ENCODE measurements at regions not wholly inside any gene's neighbourhood (a gene's known extent, or its start where the extent isn't known, plus 50 kb on each side); places are given as distances from the start of the nearest gene placed in this dataset.

- peaks cover 0 to 3% (median 0%) of the 10 kb centered on the region in 3 donors for H3K4me1 ChIP-seq (ENCODE audit: control insufficient read depth in 3 of 3, insufficient read depth in 2 of 3, low read depth in 1 of 3, low read length in 2 of 3)
- no peak for FAIRE-seq
- no peaks in the 10 kb centered on the region for H3K36me3 ChIP-seq (ENCODE audit: control insufficient read depth in 3 of 3, insufficient read depth in 2 of 3, low read depth in 1 of 3, low read length in 3 of 3)
- H3K27ac ChIP-seq (ENCODE audit: low read depth in 1 of 3, low read length in 2 of 3), result no peak overlapping the region
- no peak for DNase-seq
- no peak overlapping the region for H3K4me3 ChIP-seq (ENCODE audit: low read depth in 1 of 3, low read length in 3 of 3)
- no peaks in the 10 kb centered on the region for H3K27me3 ChIP-seq (ENCODE audit: control insufficient read depth in 3 of 3, insufficient read depth in 3 of 3, low read length in 3 of 3)
- 82 to 92% (median 89%) methylated on average over 4 of the region's 4 CpGs for WGBS, 3 donors
- no peaks in the 10 kb centered on the region for H3K9me3 ChIP-seq (ENCODE audit: control insufficient read depth in 2 of 2, insufficient read depth in 1 of 2, low read depth in 1 of 2, low read length in 1 of 2)
Observed at GRCh38 chr3:178170698-178171535, 365.3 kb upstream of the KCNMB2 start.

GRCh38 chr3:178172121-178172520, 364.1 kb upstream of the KCNMB2 start:
- H3K27ac ChIP-seq (ENCODE audit: low read depth in 1 of 3, low read length in 2 of 3), result no peak overlapping the region
- H3K27me3 ChIP-seq (ENCODE audit: control insufficient read depth in 3 of 3, insufficient read depth in 3 of 3, low read length in 3 of 3), result no peaks in the 10 kb centered on the region
- no peak for DNase-seq
- H3K4me1 ChIP-seq (ENCODE audit: control insufficient read depth in 3 of 3, insufficient read depth in 2 of 3, low read depth in 1 of 3, low read length in 2 of 3), result peaks cover 0 to 3% (median 0%) of the 10 kb centered on the region in 3 donors
- WGBS, 3 donors, result 90 to 100% (median 99%) methylated on average over 2 of the region's 2 CpGs
- no peak overlapping the region for H3K4me3 ChIP-seq (ENCODE audit: low read depth in 1 of 3, low read length in 3 of 3)
- no peaks in the 10 kb centered on the region for H3K36me3 ChIP-seq (ENCODE audit: control insufficient read depth in 3 of 3, insufficient read depth in 2 of 3, low read depth in 1 of 3, low read length in 3 of 3)
- FAIRE-seq, result no peak
- no peaks in the 10 kb centered on the region for H3K9me3 ChIP-seq (ENCODE audit: control insufficient read depth in 2 of 2, insufficient read depth in 1 of 2, low read depth in 1 of 2, low read length in 1 of 2)

GRCh38 chr3:178174201-178174915, 361.9 kb upstream of the KCNMB2 start:
- Histone ChIP-seq H3K4me3 (ENCODE audit: low read depth in 1 of 3, low read length in 3 of 3) (no peak overlapping the region), H3K27ac (ENCODE audit: low read depth in 1 of 3, low read length in 2 of 3) (no peak overlapping the region), H3K9me3 (ENCODE audit: control insufficient read depth in 2 of 2, insufficient read depth in 1 of 2, low read depth in 1 of 2, low read length in 1 of 2) (no peaks in the 10 kb centered on the region), H3K27me3 (ENCODE audit: control insufficient read depth in 3 of 3, insufficient read depth in 3 of 3, low read length in 3 of 3) (no peaks in the 10 kb centered on the region), H3K36me3 (ENCODE audit: control insufficient read depth in 3 of 3, insufficient read depth in 2 of 3, low read depth in 1 of 3, low read length in 3 of 3) (no peaks in the 10 kb centered on the region), H3K4me1 (ENCODE audit: control insufficient read depth in 3 of 3, insufficient read depth in 2 of 3, low read depth in 1 of 3, low read length in 2 of 3) (peaks cover 0 to 3% (median 0%) of the 10 kb centered on the region in 3 donors)
- DNase-seq (no peak), FAIRE-seq (no peak)
- WGBS, 3 donors, result 17 to 51% (median 31%) methylated on average over 2 of the region's 2 CpGs

- Histone ChIP-seq H3K36me3 (ENCODE audit: control insufficient read depth in 3 of 3, insufficient read depth in 2 of 3, low read depth in 1 of 3, low read length in 3 of 3) (no peaks in the 10 kb centered on the region), H3K27me3 (ENCODE audit: control insufficient read depth in 3 of 3, insufficient read depth in 3 of 3, low read length in 3 of 3) (no peaks in the 10 kb centered on the region), H3K27ac (ENCODE audit: low read depth in 1 of 3, low read length in 2 of 3) (no peak overlapping the region), H3K9me3 (ENCODE audit: control insufficient read depth in 2 of 2, insufficient read depth in 1 of 2, low read depth in 1 of 2, low read length in 1 of 2) (no peaks in the 10 kb centered on the region), H3K4me3 (ENCODE audit: low read depth in 1 of 3, low read length in 3 of 3) (no peak overlapping the region), H3K4me1 (ENCODE audit: control insufficient read depth in 3 of 3, insufficient read depth in 2 of 3, low read depth in 1 of 3, low read length in 2 of 3) (no peaks in the 10 kb centered on the region)
- 89 to 96% (median 92%) methylated on average over 1 of the region's 1 CpG for WGBS, 3 donors
- DNase-seq, result no peak
- FAIRE-seq, result peak; percentile 64
Observed at GRCh38 chr3:178181088-178181487, 355.1 kb upstream of the KCNMB2 start.

- no peaks in the 10 kb centered on the region for H3K36me3 ChIP-seq (ENCODE audit: control insufficient read depth in 3 of 3, insufficient read depth in 2 of 3, low read depth in 1 of 3, low read length in 3 of 3)
- H3K27me3 ChIP-seq (ENCODE audit: control insufficient read depth in 3 of 3, insufficient read depth in 3 of 3, low read length in 3 of 3), result no peaks in the 10 kb centered on the region
- H3K4me1 ChIP-seq (ENCODE audit: control insufficient read depth in 3 of 3, insufficient read depth in 2 of 3, low read depth in 1 of 3, low read length in 2 of 3), result no peaks in the 10 kb centered on the region
- no peaks in the 10 kb centered on the region for H3K9me3 ChIP-seq (ENCODE audit: control insufficient read depth in 2 of 2, insufficient read depth in 1 of 2, low read depth in 1 of 2, low read length in 1 of 2)
- 83 to 88% (median 84%) methylated on average over 4 of the region's 4 CpGs for WGBS, 3 donors
- H3K27ac ChIP-seq (ENCODE audit: low read depth in 1 of 3, low read length in 2 of 3), result no peak overlapping the region
- H3K4me3 ChIP-seq (ENCODE audit: low read depth in 1 of 3, low read length in 3 of 3), result no peak overlapping the region
- DNase-seq, result no peak
- no peak for FAIRE-seq
Observed at GRCh38 chr3:178181784-178182183, 354.5 kb upstream of the KCNMB2 start.

GRCh38 chr3:178182337-178182779, 353.9 kb upstream of the KCNMB2 start:
- no peaks in the 10 kb centered on the region for H3K36me3 ChIP-seq (ENCODE audit: control insufficient read depth in 3 of 3, insufficient read depth in 2 of 3, low read depth in 1 of 3, low read length in 3 of 3)
- 74 to 77% (median 76%) methylated on average over 5 of the region's 5 CpGs for WGBS, 3 donors
- H3K4me3 ChIP-seq (ENCODE audit: low read depth in 1 of 3, low read length in 3 of 3), result no peak overlapping the region
- FAIRE-seq (no peak), DNase-seq (no peak)
- no peaks in the 10 kb centered on the region for H3K4me1 ChIP-seq (ENCODE audit: control insufficient read depth in 3 of 3, insufficient read depth in 2 of 3, low read depth in 1 of 3, low read length in 2 of 3)
- H3K27ac ChIP-seq (ENCODE audit: low read depth in 1 of 3, low read length in 2 of 3), result no peak overlapping the region
- no peaks in the 10 kb centered on the region for H3K9me3 ChIP-seq (ENCODE audit: control insufficient read depth in 2 of 2, insufficient read depth in 1 of 2, low read depth in 1 of 2, low read length in 1 of 2)
- H3K27me3 ChIP-seq (ENCODE audit: control insufficient read depth in 3 of 3, insufficient read depth in 3 of 3, low read length in 3 of 3), result no peaks in the 10 kb centered on the region

GRCh38 chr3:178184833-178185232, 351.4 kb upstream of the KCNMB2 start:
- H3K4me1 ChIP-seq (ENCODE audit: control insufficient read depth in 3 of 3, insufficient read depth in 2 of 3, low read depth in 1 of 3, low read length in 2 of 3), result no peaks in the 10 kb centered on the region
- H3K27ac ChIP-seq (ENCODE audit: low read depth in 1 of 3, low read length in 2 of 3), result no peak overlapping the region
- FAIRE-seq (no peak), DNase-seq (no peak)
- no peaks in the 10 kb centered on the region for H3K36me3 ChIP-seq (ENCODE audit: control insufficient read depth in 3 of 3, insufficient read depth in 2 of 3, low read depth in 1 of 3, low read length in 3 of 3)
- no peak overlapping the region for H3K4me3 ChIP-seq (ENCODE audit: low read depth in 1 of 3, low read length in 3 of 3)
- 88 to 98% (median 94%) methylated on average over 2 of the region's 2 CpGs for WGBS, 3 donors
- no peaks in the 10 kb centered on the region for H3K9me3 ChIP-seq (ENCODE audit: control insufficient read depth in 2 of 2, insufficient read depth in 1 of 2, low read depth in 1 of 2, low read length in 1 of 2)
- no peaks in the 10 kb centered on the region for H3K27me3 ChIP-seq (ENCODE audit: control insufficient read depth in 3 of 3, insufficient read depth in 3 of 3, low read length in 3 of 3)

GRCh38 chr3:178186666-178187065, 349.6 kb upstream of the KCNMB2 start:
- DNase-seq, result no peak
- Histone ChIP-seq H3K36me3 (ENCODE audit: control insufficient read depth in 3 of 3, insufficient read depth in 2 of 3, low read depth in 1 of 3, low read length in 3 of 3) (no peaks in the 10 kb centered on the region), H3K9me3 (ENCODE audit: control insufficient read depth in 2 of 2, insufficient read depth in 1 of 2, low read depth in 1 of 2, low read length in 1 of 2) (no peaks in the 10 kb centered on the region), H3K27ac (ENCODE audit: low read depth in 1 of 3, low read length in 2 of 3) (no peak overlapping the region), H3K4me1 (ENCODE audit: control insufficient read depth in 3 of 3, insufficient read depth in 2 of 3, low read depth in 1 of 3, low read length in 2 of 3) (no peaks in the 10 kb centered on the region), H3K4me3 (ENCODE audit: low read depth in 1 of 3, low read length in 3 of 3) (no peak overlapping the region), H3K27me3 (ENCODE audit: control insufficient read depth in 3 of 3, insufficient read depth in 3 of 3, low read length in 3 of 3) (no peaks in the 10 kb centered on the region)
- WGBS, 3 donors, result 82 to 97% (median 97%) methylated on average over 4 of the region's 4 CpGs
- FAIRE-seq, result no peak

Measured in small intestine (tissue), 7 donors.